ENCODE measurements at regions not wholly inside any gene's neighbourhood (a gene's known extent, or its start where the extent isn't known, plus 50 kb on each side); places are given as distances from the start of the nearest gene placed in this dataset.

DNA sequence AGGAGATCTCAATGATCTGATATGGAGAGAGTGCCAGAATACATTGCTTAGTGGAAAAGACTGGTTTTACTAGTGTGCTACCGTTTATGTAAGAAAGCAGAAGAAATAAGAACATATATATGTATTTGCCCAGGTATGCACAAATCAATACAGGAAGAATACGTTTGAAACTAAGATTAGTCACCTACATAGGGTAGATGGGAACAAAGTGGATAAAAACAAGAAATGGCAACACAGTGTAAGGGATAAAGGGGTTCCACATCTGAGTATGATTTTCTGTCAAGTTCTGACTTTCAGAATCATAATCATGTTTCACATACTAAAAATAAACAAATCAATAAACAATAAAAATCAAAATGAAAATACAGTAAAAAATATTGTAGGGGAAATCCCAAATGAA, 148.6 kb upstream of the NAMPT start:
- Histone ChIP-seq H2AFZ (ENCODE audit: low read length) (no peak overlapping the region), H3K9ac (ENCODE audit: low read length) (no peak overlapping the region), H3K36me3 (ENCODE audit: insufficient read depth, low read length) (no peaks in the 10 kb centered on the region), H3K27ac (ENCODE audit: low read depth, low read length, poor library complexity, severe bottlenecking) (no peak overlapping the region), H3K79me2 (ENCODE audit: insufficient read depth, low read length) (no peaks in the 10 kb centered on the region), H3F3A (ENCODE audit: insufficient read depth, low read length) (no peaks in the 10 kb centered on the region), H3K4me2 (ENCODE audit: low read length) (no peak overlapping the region), H3K4me3 (ENCODE audit: low read depth, low read length, poor library complexity, severe bottlenecking) (no peak overlapping the region), H4K20me1 (ENCODE audit: insufficient read depth, low read length) (no peaks in the 10 kb centered on the region), H3K9me2 (ENCODE audit: low read depth, low read length) (no peaks in the 10 kb centered on the region), H3K9me3 (ENCODE audit: low read length) (no peaks in the 10 kb centered on the region), H3K27me3 (ENCODE audit: insufficient read depth, low read length) (no peaks in the 10 kb centered on the region), H3K4me1 (ENCODE audit: insufficient read depth, low read length, severe bottlenecking) (no peaks in the 10 kb centered on the region)
- no peak for TF ChIP-seq EZH2 (IDR thresholded peaks at IDR 0.05; ENCODE audit: borderline replicate concordance, low read length)
- TF ChIP-seq, protein P1, sequence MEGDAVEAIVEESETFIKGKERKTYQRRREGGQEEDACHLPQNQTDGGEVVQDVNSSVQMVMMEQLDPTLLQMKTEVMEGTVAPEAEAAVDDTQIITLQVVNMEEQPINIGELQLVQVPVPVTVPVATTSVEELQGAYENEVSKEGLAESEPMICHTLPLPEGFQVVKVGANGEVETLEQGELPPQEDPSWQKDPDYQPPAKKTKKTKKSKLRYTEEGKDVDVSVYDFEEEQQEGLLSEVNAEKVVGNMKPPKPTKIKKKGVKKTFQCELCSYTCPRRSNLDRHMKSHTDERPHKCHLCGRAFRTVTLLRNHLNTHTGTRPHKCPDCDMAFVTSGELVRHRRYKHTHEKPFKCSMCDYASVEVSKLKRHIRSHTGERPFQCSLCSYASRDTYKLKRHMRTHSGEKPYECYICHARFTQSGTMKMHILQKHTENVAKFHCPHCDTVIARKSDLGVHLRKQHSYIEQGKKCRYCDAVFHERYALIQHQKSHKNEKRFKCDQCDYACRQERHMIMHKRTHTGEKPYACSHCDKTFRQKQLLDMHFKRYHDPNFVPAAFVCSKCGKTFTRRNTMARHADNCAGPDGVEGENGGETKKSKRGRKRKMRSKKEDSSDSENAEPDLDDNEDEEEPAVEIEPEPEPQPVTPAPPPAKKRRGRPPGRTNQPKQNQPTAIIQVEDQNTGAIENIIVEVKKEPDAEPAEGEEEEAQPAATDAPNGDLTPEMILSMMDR (IDR thresholded peaks at IDR 0.05; ENCODE audit: low read length), result no peak

DNA sequence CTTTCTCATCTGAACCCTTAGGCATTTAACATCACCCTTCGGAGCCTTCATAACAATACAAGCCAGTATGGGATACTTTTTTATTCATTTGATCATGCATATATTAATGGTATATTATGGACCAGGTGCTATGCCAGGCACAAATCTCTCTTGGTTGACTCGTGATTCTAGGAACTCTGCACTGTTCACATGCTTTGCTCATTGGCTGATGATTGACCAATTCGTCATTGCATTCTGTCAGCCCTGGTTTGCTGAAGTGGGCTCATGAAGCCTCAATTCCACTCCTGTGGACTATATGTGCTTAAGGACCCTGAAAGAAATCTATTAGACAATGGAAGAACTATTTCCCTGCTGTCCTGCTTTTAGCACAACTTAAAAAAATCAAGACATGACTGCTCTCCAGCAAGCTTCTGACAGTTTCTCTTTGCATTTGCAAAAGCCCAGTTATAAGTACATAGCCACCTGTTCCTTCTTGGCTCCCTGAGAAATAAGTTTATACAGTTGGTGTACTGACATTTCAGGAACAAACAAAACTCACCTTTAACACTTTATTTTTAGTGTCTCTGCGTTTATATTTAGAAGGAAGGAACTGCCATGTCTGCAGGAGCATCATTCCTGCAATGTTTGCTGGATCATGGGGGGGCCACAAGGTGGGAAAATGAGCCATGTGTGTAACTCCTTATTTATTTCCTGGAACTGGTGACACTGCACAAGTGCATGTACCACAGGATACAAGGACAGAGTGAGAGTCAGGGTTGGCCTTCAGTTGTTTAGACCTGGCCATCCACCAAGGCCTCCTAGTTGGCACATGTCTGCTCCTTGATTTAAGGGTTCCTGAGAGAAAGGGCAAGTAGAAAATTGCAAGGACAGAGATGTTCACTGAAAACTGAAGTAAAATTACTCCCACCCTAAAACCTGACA, 146.0 kb upstream of the NAMPT start:
- H3K27me3 ChIP-seq (ENCODE audit: insufficient read depth, low read length), result no peaks in the 10 kb centered on the region
- no peak overlapping the region for H2AFZ ChIP-seq (ENCODE audit: low read length)
- H3K4me3 ChIP-seq (ENCODE audit: low read depth, low read length, poor library complexity, severe bottlenecking), result no peak overlapping the region
- TF ChIP-seq, protein P1 (IDR thresholded peaks at IDR 0.05; ENCODE audit: low read length), result no peak
- TF ChIP-seq EZH2 (IDR thresholded peaks at IDR 0.05; ENCODE audit: borderline replicate concordance, low read length), result no peak
- H3F3A ChIP-seq (ENCODE audit: insufficient read depth, low read length), result no peaks in the 10 kb centered on the region
- no peak overlapping the region for H3K9ac ChIP-seq (ENCODE audit: low read length)
- H4K20me1 ChIP-seq (ENCODE audit: insufficient read depth, low read length), result no peaks in the 10 kb centered on the region
- no peaks in the 10 kb centered on the region for H3K9me3 ChIP-seq (ENCODE audit: low read length)
- H3K27ac ChIP-seq (ENCODE audit: low read depth, low read length, poor library complexity, severe bottlenecking), result no peak overlapping the region
- no peaks in the 10 kb centered on the region for H3K4me1 ChIP-seq (ENCODE audit: insufficient read depth, low read length, severe bottlenecking)
- H3K9me2 ChIP-seq (ENCODE audit: low read depth, low read length), result no peaks in the 10 kb centered on the region
- no peaks in the 10 kb centered on the region for H3K79me2 ChIP-seq (ENCODE audit: insufficient read depth, low read length)
- no peaks in the 10 kb centered on the region for H3K36me3 ChIP-seq (ENCODE audit: insufficient read depth, low read length)
- no peak overlapping the region for H3K4me2 ChIP-seq (ENCODE audit: low read length)

GRCh38 chr7:106430103-106430502, 145.3 kb upstream of the NAMPT start:
- Histone ChIP-seq H3K9me2 (ENCODE audit: low read depth, low read length) (no peaks in the 10 kb centered on the region), H3K36me3 (ENCODE audit: insufficient read depth, low read length) (no peaks in the 10 kb centered on the region), H4K20me1 (ENCODE audit: insufficient read depth, low read length) (no peaks in the 10 kb centered on the region), H3K4me3 (ENCODE audit: low read depth, low read length, poor library complexity, severe bottlenecking) (no peak overlapping the region), H3K9ac (ENCODE audit: low read length) (no peak overlapping the region), H3K79me2 (ENCODE audit: insufficient read depth, low read length) (no peaks in the 10 kb centered on the region), H3K4me2 (ENCODE audit: low read length) (no peak overlapping the region), H3K27ac (ENCODE audit: low read depth, low read length, poor library complexity, severe bottlenecking) (no peak overlapping the region), H2AFZ (ENCODE audit: low read length) (no peak overlapping the region), H3K9me3 (ENCODE audit: low read length) (no peaks in the 10 kb centered on the region), H3F3A (ENCODE audit: insufficient read depth, low read length) (no peaks in the 10 kb centered on the region), H3K4me1 (ENCODE audit: insufficient read depth, low read length, severe bottlenecking) (no peaks in the 10 kb centered on the region), H3K27me3 (ENCODE audit: insufficient read depth, low read length) (no peaks in the 10 kb centered on the region)
- TF ChIP-seq, protein P1 (IDR thresholded peaks at IDR 0.05; ENCODE audit: low read length), result no peak
- no peak for TF ChIP-seq EZH2 (IDR thresholded peaks at IDR 0.05; ENCODE audit: borderline replicate concordance, low read length)
